Spleen (tissue), 11 donors: ENCODE measurements at regions not wholly inside any gene's neighbourhood (a gene's known extent, or its start where the extent isn't known, plus 50 kb on each side); places are given as distances from the start of the nearest gene placed in this dataset.

Experiments
- DNase-seq: peaks from one replicate; pipeline ENCODE4 v3.0.0-alpha.2; 2020
- H3K27ac ChIP-seq, 8 donors: fragments of 200-600 bp; sonication (generic) in 7 of 8; 1 replicate in 4 of 8; 2 replicates in 4 of 8; pipeline versions ENCODE4 v1.5.0 to v1.8.0; 2016 to 2021; ENCODE audit warnings: inconsistent platforms in 4 of 8, mild to moderate bottlenecking in 4 of 8, moderate library complexity in 1 of 8
- H3K27me3 ChIP-seq, 7 donors: fragments of 200-600 bp; sonication (generic) in 6 of 7; replicated peaks in 1 of 7; 1 replicate in 4 of 7; 2 replicates in 3 of 7; pipeline versions ENCODE4 v1.5.0 to v1.8.0; 2016 to 2021; ENCODE audit warnings: inconsistent platforms in 3 of 7, mild to moderate bottlenecking in 1 of 7
- H3K36me3 ChIP-seq, 6 donors: fragments of 200-600 bp; sonication (generic) in 5 of 6; 1 replicate in 4 of 6; 2 replicates in 2 of 6; pipeline versions ENCODE4 v1.5.0 to v1.8.0; 2016 to 2021; ENCODE audit warnings: inconsistent platforms in 2 of 6
- H3K4me1 ChIP-seq, 6 donors: fragments of 200-600 bp; sonication (generic) in 5 of 6; 1 replicate in 3 of 6; 2 replicates in 3 of 6; pipeline versions ENCODE4 v1.5.0 to v1.8.0; 2016 to 2021; ENCODE audit warnings: inconsistent platforms in 3 of 6
- H3K4me3 ChIP-seq, 8 donors: fragments of 200-600 bp; sonication (generic) in 7 of 8; 1 replicate in 4 of 8; 2 replicates in 4 of 8; pipeline versions ENCODE4 v1.5.0 to v1.8.0; 2016 to 2021; ENCODE audit warnings: inconsistent platforms in 4 of 8, mild to moderate bottlenecking in 4 of 8, moderate library complexity in 2 of 8
- H3K9me3 ChIP-seq, 8 donors: fragments of 200-600 bp; sonication (generic) in 7 of 8; 1 replicate in 4 of 8; 2 replicates in 4 of 8; pipeline versions ENCODE4 v1.5.0 to v1.8.0; 2016 to 2021; ENCODE audit warnings: inconsistent platforms in 4 of 8
- CTCF ChIP-seq, 11 experiments: fragments of 200-600 bp in 7 of 11; fragments of 450-650 bp in 4 of 11; sonication (generic) in 4 of 11; IDR thresholded peaks in 8 of 11; conservative IDR thresholded peaks in 3 of 11; 1 replicate in 7 of 11; 2 replicates in 4 of 11; pipeline versions ENCODE4 v1.4.0 to v1.8.0; 2016 to 2021; ENCODE audit warnings: antibody characterized with exemption in 11 of 11, inconsistent platforms in 4 of 11, mild to moderate bottlenecking in 1 of 11
- POLR2A ChIP-seq, 3 donors: fragments of 450-650 bp; IDR thresholded peaks; one replicate each; pipeline ENCODE4 v1.5.1; 2017; ENCODE audit warnings: antibody characterized with exemption in 3 of 3, mild to moderate bottlenecking in 1 of 3
- POLR2AphosphoS5 ChIP-seq, 3 donors: sonication (generic); formaldehyde crosslinking; IDR thresholded peaks; one replicate each; pipeline ENCODE4 v1.5.1; 2017; ENCODE audit warnings: antibody characterized with exemption in 3 of 3
- WGBS, 5 donors: extraction: QIAGEN DNeasy Blood & Tissue Kit in 3 of 5; methylation state at CpG; one replicate each; pipeline versions ENCODE4 v1.1.5 to v1.1.7; 2013 to 2018; 5-methylcytosine and 5-hydroxymethylcytosine counted together
- intact Hi-C: fragments of 100-400 bp; cut with DNase I; formaldehyde crosslinking; loops from one replicate; pipeline ENCODE4 v1.15.0; 2023; ENCODE audit warnings: low total_unique reads
- donor health status: healthy with polysubstance abuse.
- donor health status: DM: no; HTN: no; CAD: no; lungs with moderate emphysema.
- donor health status: DM: no; HTN: no; CAD: no.
- donor health status: Bipolar disorder and iron deficiency.
- donor health status: healthy.
- donor health status: DM: no; HTN: no; CAD: no.
- donor health status: DM: yes; HTN: yes; CAD: no.

- H3K4me3 ChIP-seq = no peak overlapping the region
- intact Hi-C loops = no loop called here
- H3K27ac ChIP-seq = no peak overlapping the region
- no peaks in the 10 kb centered on the region for H3K9me3 ChIP-seq
- H3K27me3 ChIP-seq = peaks cover 0 to 27% (median 0%) of the 10 kb centered on the region in 7 donors
- no peak for DNase-seq
- 56 to 66% (median 62%) methylated on average over 8 of the region's 8 CpGs for WGBS, 5 donors
- no peaks in the 10 kb centered on the region for H3K36me3 ChIP-seq
- TF ChIP-seq CTCF (IDR thresholded peaks at IDR 0.05 in 8 of 11, conservative IDR thresholded peaks at IDR 0.05 in 3 of 11) (no peak), POLR2AphosphoS5 (IDR thresholded peaks at IDR 0.05) (no peak), POLR2A (IDR thresholded peaks at IDR 0.05) (no peak)
- no peaks in the 10 kb centered on the region for H3K4me1 ChIP-seq
Measured at GRCh38 chr20:51111290-51111689, 88.4 kb upstream of the KCNG1 start.

- DNase-seq = peak; percentile 55
- H3K9me3 ChIP-seq = no peaks in the 10 kb centered on the region
- H3K36me3 ChIP-seq = no peaks in the 10 kb centered on the region
- H3K27me3 ChIP-seq = peaks cover 0 to 27% (median 0%) of the 10 kb centered on the region in 7 donors
- intact Hi-C loops = no loop called here
- WGBS, 5 donors = 80 to 91% (median 82%) methylated on average over 13 of the region's 13 CpGs
- H3K4me1 ChIP-seq = no peaks in the 10 kb centered on the region
- TF ChIP-seq CTCF (IDR thresholded peaks at IDR 0.05 in 8 of 11, conservative IDR thresholded peaks at IDR 0.05 in 3 of 11) (no peak), POLR2A (IDR thresholded peaks at IDR 0.05) (no peak), POLR2AphosphoS5 (IDR thresholded peaks at IDR 0.05) (no peak)
- no peak overlapping the region for H3K27ac ChIP-seq
- H3K4me3 ChIP-seq = no peak overlapping the region
Measured at GRCh38 chr20:51108638-51109363, 85.9 kb upstream of the KCNG1 start.

- Histone ChIP-seq H3K9me3 (no peaks in the 10 kb centered on the region), H3K4me3 (no peak overlapping the region), H3K4me1 (peaks cover 0 to 11% (median 0%) of the 10 kb centered on the region in 6 donors), H3K27ac (no peak overlapping the region), H3K27me3 (peaks cover 0 to 27% (median 0%) of the 10 kb centered on the region in 7 donors), H3K36me3 (no peaks in the 10 kb centered on the region)
- TF ChIP-seq POLR2AphosphoS5 (IDR thresholded peaks at IDR 0.05) = no peak
- TF ChIP-seq POLR2A (IDR thresholded peaks at IDR 0.05) = no peak
- no peak for TF ChIP-seq CTCF (IDR thresholded peaks at IDR 0.05 in 8 of 11, conservative IDR thresholded peaks at IDR 0.05 in 3 of 11)
- WGBS, 5 donors = 78 to 94% (median 83%) methylated on average over 3 of the region's 3 CpGs
- intact Hi-C loops = no loop called here
- no peak for DNase-seq
Measured at GRCh38 chr20:51106011-51106410, 83.1 kb upstream of the KCNG1 start.

- intact Hi-C loops = no loop called here
- peak; percentile 1 for DNase-seq
- WGBS, 5 donors = 68 to 80% (median 76%) methylated on average over 10 of the region's 10 CpGs
- H3K27ac ChIP-seq = no peak overlapping the region
- no peak for TF ChIP-seq POLR2AphosphoS5 (IDR thresholded peaks at IDR 0.05)
- no peak for TF ChIP-seq CTCF (IDR thresholded peaks at IDR 0.05 in 8 of 11, conservative IDR thresholded peaks at IDR 0.05 in 3 of 11)
- TF ChIP-seq POLR2A (IDR thresholded peaks at IDR 0.05) = no peak
- peaks cover 0 to 16% (median 0%) of the 10 kb centered on the region in 6 donors for H3K4me1 ChIP-seq
- no peak overlapping the region for H3K4me3 ChIP-seq
- no peaks in the 10 kb centered on the region for H3K9me3 ChIP-seq
- H3K36me3 ChIP-seq = no peaks in the 10 kb centered on the region
- H3K27me3 ChIP-seq = peaks cover 0 to 19% (median 0%) of the 10 kb centered on the region in 7 donors
Measured at GRCh38 chr20:51104960-51105920, 82.3 kb upstream of the KCNG1 start.
